ENCODE measurements at regions not wholly inside any gene's neighbourhood (a gene's known extent, or its start where the extent isn't known, plus 50 kb on each side); places are given as distances from the start of the nearest gene placed in this dataset.
"Not testable (repeated sequence)": the region's sequence is repeated elsewhere in the genome, so short reads cannot be mapped to it uniquely, and the experiment has no call there.

DNA sequence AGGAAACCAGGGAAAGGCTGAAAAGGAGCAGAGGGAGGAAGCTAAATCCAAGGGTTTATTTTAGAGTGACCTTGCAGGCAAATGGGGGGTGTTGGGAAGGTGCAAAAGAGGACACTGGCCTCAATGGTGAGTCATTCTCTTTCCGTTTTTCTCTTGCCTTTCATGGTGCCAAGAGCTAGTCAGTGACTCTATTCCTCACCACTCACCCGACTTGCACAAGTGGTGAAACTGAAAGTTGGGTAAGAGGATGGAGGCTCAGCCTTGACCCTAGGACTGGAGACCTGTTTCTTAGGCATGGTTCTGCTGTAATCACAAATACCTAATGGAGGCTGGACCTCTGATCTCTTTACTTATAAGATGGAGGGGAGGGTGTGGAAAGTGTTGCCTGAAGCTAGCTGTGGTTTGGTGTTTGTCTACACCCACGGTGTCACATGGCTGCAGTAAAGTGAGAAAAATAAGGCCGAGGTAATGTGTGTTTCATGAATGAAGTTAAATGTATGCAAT lies 67.3 kb upstream of the CREB3L1 start:
- H3K9ac ChIP-seq (replicated peaks; ENCODE audit: extremely low read depth, insufficient read depth, low read length), result no peak overlapping the region
- no peaks in the 10 kb centered on the region for H3K4me1 ChIP-seq (ENCODE audit: control insufficient read depth, extremely low read depth, insufficient read depth, low read length)
- TF ChIP-seq, protein P1, sequence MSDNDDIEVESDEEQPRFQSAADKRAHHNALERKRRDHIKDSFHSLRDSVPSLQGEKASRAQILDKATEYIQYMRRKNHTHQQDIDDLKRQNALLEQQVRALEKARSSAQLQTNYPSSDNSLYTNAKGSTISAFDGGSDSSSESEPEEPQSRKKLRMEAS (IDR thresholded peaks at IDR 0.05; ENCODE audit: insufficient read depth, insufficient read length), result no peak
- no peak for TF ChIP-seq GATA2 (IDR thresholded peaks at IDR 0.05; ENCODE audit: insufficient read depth, insufficient read length, low read depth, low read length)
- no peak for TF ChIP-seq POLR2A (IDR thresholded peaks at IDR 0.05; ENCODE audit: low read depth, low read length)
- TF ChIP-seq FOS (IDR thresholded peaks at IDR 0.05; ENCODE audit: borderline replicate concordance, insufficient read depth, low read length), result no peak
- TF ChIP-seq, protein P2, sequence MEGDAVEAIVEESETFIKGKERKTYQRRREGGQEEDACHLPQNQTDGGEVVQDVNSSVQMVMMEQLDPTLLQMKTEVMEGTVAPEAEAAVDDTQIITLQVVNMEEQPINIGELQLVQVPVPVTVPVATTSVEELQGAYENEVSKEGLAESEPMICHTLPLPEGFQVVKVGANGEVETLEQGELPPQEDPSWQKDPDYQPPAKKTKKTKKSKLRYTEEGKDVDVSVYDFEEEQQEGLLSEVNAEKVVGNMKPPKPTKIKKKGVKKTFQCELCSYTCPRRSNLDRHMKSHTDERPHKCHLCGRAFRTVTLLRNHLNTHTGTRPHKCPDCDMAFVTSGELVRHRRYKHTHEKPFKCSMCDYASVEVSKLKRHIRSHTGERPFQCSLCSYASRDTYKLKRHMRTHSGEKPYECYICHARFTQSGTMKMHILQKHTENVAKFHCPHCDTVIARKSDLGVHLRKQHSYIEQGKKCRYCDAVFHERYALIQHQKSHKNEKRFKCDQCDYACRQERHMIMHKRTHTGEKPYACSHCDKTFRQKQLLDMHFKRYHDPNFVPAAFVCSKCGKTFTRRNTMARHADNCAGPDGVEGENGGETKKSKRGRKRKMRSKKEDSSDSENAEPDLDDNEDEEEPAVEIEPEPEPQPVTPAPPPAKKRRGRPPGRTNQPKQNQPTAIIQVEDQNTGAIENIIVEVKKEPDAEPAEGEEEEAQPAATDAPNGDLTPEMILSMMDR (IDR thresholded peaks at IDR 0.05; ENCODE audit: extremely low read depth in 1 of 2, insufficient read depth in 1 of 2, low read depth in 1 of 2, low read length in 2 of 2), result no peak
- TF ChIP-seq MYC (IDR thresholded peaks at IDR 0.05; ENCODE audit: low read depth, low read length), result no peak
- TF ChIP-seq POLR2AphosphoS5 (IDR thresholded peaks at IDR 0.05; ENCODE audit: insufficient read depth, low read depth, low read length), result no peak
- peak; percentile 26 for TF ChIP-seq JUN (IDR thresholded peaks at IDR 0.05; ENCODE audit: borderline replicate concordance, insufficient read depth, insufficient read length, low read depth)
- dilution Hi-C loops (cut with MboI; ENCODE audit: extremely low pct_ligation_motif_present, low sequenced_read_pairs) (no loop called here), intact Hi-C loops (cut with micrococcal nuclease) (no loop called here)
- no peaks in the 10 kb centered on the region for H3K9me3 ChIP-seq (replicated peaks; ENCODE audit: control insufficient read depth, insufficient read depth, low read length)
- H3K27ac ChIP-seq (ENCODE audit: insufficient read depth, low read depth, low read length), result no peak overlapping the region
- no peaks in the 10 kb centered on the region for H3K79me2 ChIP-seq (ENCODE audit: control insufficient read depth, insufficient read depth, low read length)
- DNase-seq (ENCODE audit: low read depth, low spot score), result no peak
- H3K4me2 ChIP-seq (ENCODE audit: insufficient read depth, low read length), result no peak overlapping the region
- H3K9me1 ChIP-seq (replicated peaks; ENCODE audit: control insufficient read depth, extremely low read depth, insufficient read depth, low read length), result no peaks in the 10 kb centered on the region
- ChIA-PET CTCF (interaction anchor here (1.2 kb wide), 1 partner anchor 125 kb away, joined by 3 read pairs; no protein-coding TSS in a partner anchor), POLR2A (no interaction called here)
- no peaks in the 10 kb centered on the region for H4K20me1 ChIP-seq (replicated peaks; ENCODE audit: control insufficient read depth, extremely low read depth, insufficient read depth, low read length)
- H2AFZ ChIP-seq (ENCODE audit: low read depth, low read length), result no peak overlapping the region
- no TSS peak for BruUV-seq (replicated peaks)
- no peak overlapping the region for H3K4me3 ChIP-seq (replicated peaks in 1 of 3; ENCODE audit: insufficient read depth in 1 of 3, low read depth in 1 of 3, low read length in 3 of 3)
- no peaks in the 10 kb centered on the region for H3K36me3 ChIP-seq (ENCODE audit: control insufficient read depth in 2 of 2, extremely low read depth in 1 of 2, insufficient read depth in 2 of 2, low read length in 2 of 2)
- FAIRE-seq, result no peak
- H3K27me3 ChIP-seq (ENCODE audit: control insufficient read depth in 2 of 2, insufficient read depth in 2 of 2, low read length in 2 of 2), result peaks cover 0 to 5% of the 10 kb centered on the region in 2 experiments

DNA sequence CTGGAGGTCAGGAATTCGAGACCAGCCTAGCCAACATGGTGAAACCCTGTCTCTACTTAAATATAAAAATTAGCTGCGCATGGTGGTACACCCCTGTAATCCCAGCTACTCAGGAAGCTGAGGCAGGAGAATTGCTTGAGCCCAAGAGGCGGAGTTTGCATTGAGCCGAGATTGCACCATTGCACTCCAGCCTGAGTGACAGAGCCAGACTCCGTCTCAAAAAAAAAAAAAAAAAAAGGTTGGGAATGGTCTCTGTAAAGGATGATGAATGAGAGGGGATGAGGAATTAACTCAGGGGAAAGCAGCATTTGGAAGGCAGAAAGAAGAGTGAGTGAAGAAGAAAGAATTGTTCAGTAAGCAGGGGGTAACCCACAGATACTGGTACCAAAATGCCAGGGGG lies 67.8 kb upstream of the CREB3L1 start:
- DNase-seq (ENCODE audit: low read depth, low spot score); H3K4me1 ChIP-seq (ENCODE audit: control insufficient read depth, extremely low read depth, insufficient read depth, low read length); H3K4me2 ChIP-seq (ENCODE audit: insufficient read depth, low read length); POLR2A ChIA-PET; H4K20me1 ChIP-seq (replicated peaks; ENCODE audit: control insufficient read depth, extremely low read depth, insufficient read depth, low read length); intact Hi-C loops (cut with micrococcal nuclease); H3K27me3 ChIP-seq (ENCODE audit: control insufficient read depth in 2 of 2, insufficient read depth in 2 of 2, low read length in 2 of 2); H3K36me3 ChIP-seq (ENCODE audit: control insufficient read depth in 2 of 2, extremely low read depth in 1 of 2, insufficient read depth in 2 of 2, low read length in 2 of 2); H3K9me3 ChIP-seq (replicated peaks; ENCODE audit: control insufficient read depth, insufficient read depth, low read length); H3K79me2 ChIP-seq (ENCODE audit: control insufficient read depth, insufficient read depth, low read length); dilution Hi-C loops (cut with MboI; ENCODE audit: extremely low pct_ligation_motif_present, low sequenced_read_pairs); FAIRE-seq; BruUV-seq (replicated peaks); H3K9me1 ChIP-seq (replicated peaks; ENCODE audit: control insufficient read depth, extremely low read depth, insufficient read depth, low read length); H3K4me3 ChIP-seq (replicated peaks in 1 of 3; ENCODE audit: insufficient read depth in 1 of 3, low read depth in 1 of 3, low read length in 3 of 3); H3K9ac ChIP-seq (replicated peaks; ENCODE audit: extremely low read depth, insufficient read depth, low read length); H2AFZ ChIP-seq (ENCODE audit: low read depth, low read length); H3K27ac ChIP-seq (ENCODE audit: insufficient read depth, low read depth, low read length): not testable (repeated sequence)
- CTCF ChIA-PET, result interaction anchor here (1.0 kb wide), 1 partner anchor 106 kb away, joined by 3 read pairs; no protein-coding TSS in a partner anchor

Measured in endothelial cell of umbilical vein (primary cell).